Panc1 (cell line): ENCODE measurements at regions not wholly inside any gene's neighbourhood (a gene's known extent, or its start where the extent isn't known, plus 50 kb on each side); places are given as distances from the start of the nearest gene placed in this dataset.

Source experiments
- ATAC-seq: fragments of 200-7000 bp; cut with Tn5 transposase; 2 replicates; pipeline ENCODE4 v1.9.1; 2020; ENCODE audit warnings: mild to moderate bottlenecking, moderate library complexity
- BruUV-seq: library from RNA; stranded (reverse); fragments of 400-500 nt; replicated peaks from 2 replicates; lab custom pipeline; 2021; lab: Mats Ljungman, UMichigan
- CTCF ChIA-PET: fragments of 300-600 bp; sonication (Branson Sonifier 250); formaldehyde crosslinking; loops from one replicate; lab custom pipeline; 2022; ENCODE audit warnings: antibody characterized with exemption; lab: Charles Lee
- POLR2A ChIA-PET: fragments of 300-600 bp; sonication (Branson Sonifier 250); formaldehyde crosslinking; loops from one replicate; lab custom pipeline; 2022; ENCODE audit warnings: antibody characterized with exemption; lab: Charles Lee
- DNase-seq: peaks from one replicate; pipeline ENCODE4 v3.0.0-alpha.2; 2010; ENCODE audit warnings: low read depth, low spot score
- H3K27ac ChIP-seq: 2 replicates; pipeline ENCODE4 v1.5.1; 2011; ENCODE audit warnings: mild to moderate bottlenecking, low read length, inconsistent platforms
- H3K27me3 ChIP-seq: fragments of 200-500 bp; sonication (Bioruptor generic); 2 replicates; pipeline ENCODE4 v1.6.0; 2014; ENCODE audit warnings: low read length, inconsistent platforms; ENCODE audit not compliant: control insufficient read depth, insufficient read depth
- H3K36me3 ChIP-seq: fragments of 200-500 bp; sonication (Bioruptor generic); 2 replicates; pipeline ENCODE4 v1.5.1; 2014; ENCODE audit warnings: inconsistent platforms, mild to moderate bottlenecking, low read length, moderate library complexity; ENCODE audit not compliant: control insufficient read depth, insufficient read depth
- H3K4me1 ChIP-seq: 2 replicates; pipeline ENCODE4 v1.5.1; 2011; ENCODE audit warnings: inconsistent platforms, mild to moderate bottlenecking, low read length, moderate library complexity; ENCODE audit not compliant: control insufficient read depth, insufficient read depth
- H3K4me3 ChIP-seq, 2 experiments: 2 replicates each; pipeline ENCODE4 v1.5.1; 2011 to 2012; ENCODE audit warnings: low read depth in 2 of 2, low read length in 2 of 2, mild to moderate bottlenecking in 2 of 2, inconsistent platforms in 1 of 2, moderate library complexity in 1 of 2
- H3K9me3 ChIP-seq: fragments of 200-500 bp; sonication (Bioruptor generic); 2 replicates; pipeline ENCODE4 v1.5.1; 2014; ENCODE audit warnings: low read depth, mild to moderate bottlenecking, inconsistent platforms, low read length, moderate library complexity; ENCODE audit not compliant: control insufficient read depth, insufficient read depth
- POLR2AphosphoS5 ChIP-seq: IDR thresholded peaks from 2 replicates; pipeline ENCODE4 v1.6.1; 2012; ENCODE audit warnings: mild to moderate bottlenecking, low read depth, low read length, moderate library complexity
- REST ChIP-seq, 2 experiments: IDR thresholded peaks; 2 replicates each; pipeline ENCODE4 v1.6.1; 2011 to 2012; ENCODE audit warnings: low read depth in 2 of 2, control low read depth in 1 of 2, low read length in 1 of 2, mild to moderate bottlenecking in 1 of 2, moderate library complexity in 1 of 2; ENCODE audit not compliant: insufficient read depth in 1 of 2
- SIN3A ChIP-seq: IDR thresholded peaks from 2 replicates; pipeline ENCODE4 v1.6.1; 2012; ENCODE audit warnings: low read depth, mild to moderate bottlenecking, low read length, moderate library complexity, borderline replicate concordance; ENCODE audit not compliant: insufficient read depth
- TCF7L2 ChIP-seq: IDR thresholded peaks from 2 replicates; pipeline ENCODE4 v1.6.1; 2011; ENCODE audit warnings: mild to moderate bottlenecking, low read depth, low read length, inconsistent platforms
- in situ Hi-C: cut with HindIII; loops from 2 replicates; pipeline ENCODE4 v1.10.0; 2016; ENCODE audit warnings: low sequenced_read_pairs, low pct_unique_long_range_greater_than_20kb
- intact Hi-C: fragments of 100-400 bp; cut with micrococcal nuclease; formaldehyde crosslinking; loops from one replicate; pipeline ENCODE4 v1.10.0; 2022; ENCODE audit not compliant: unreplicated experiment
- TF ChIP-seq, protein P1 (sequence below): fragments of 450-650 bp; IDR thresholded peaks from 2 replicates; pipeline ENCODE4 v1.5.1; 2017; ENCODE audit warnings: mild to moderate bottlenecking

DNA sequence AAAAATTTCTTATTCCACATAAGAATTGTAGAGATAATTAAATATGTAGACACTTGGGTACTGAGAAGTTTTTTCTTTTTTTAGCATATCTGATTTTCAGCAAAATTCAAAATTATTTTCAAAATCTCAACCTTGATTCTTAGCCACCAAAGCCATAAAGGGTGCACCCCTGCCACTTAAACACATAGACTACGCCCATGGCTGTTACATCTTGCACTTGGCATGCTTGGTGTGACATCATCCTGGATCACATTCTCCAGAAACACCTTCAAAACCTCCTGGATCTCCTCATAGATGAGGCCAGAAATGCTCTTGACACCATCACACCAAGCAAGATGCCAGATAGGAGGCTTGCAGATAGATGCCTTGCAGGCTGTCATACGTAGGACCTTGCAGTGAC is 89.1 kb upstream of the KLF14 start:
- in situ Hi-C loops = no loop called here
- BruUV-seq = no TSS peak
- ChIA-PET CTCF (no interaction called here), POLR2A (no interaction called here)
- H3K27ac ChIP-seq = no peak overlapping the region
- ATAC-seq (no peak), DNase-seq (no peak)
- H3K4me3 ChIP-seq = no peak overlapping the region
- TF ChIP-seq POLR2AphosphoS5 = no peak
- TF ChIP-seq TCF7L2 = no peak
- TF ChIP-seq, protein P1, sequence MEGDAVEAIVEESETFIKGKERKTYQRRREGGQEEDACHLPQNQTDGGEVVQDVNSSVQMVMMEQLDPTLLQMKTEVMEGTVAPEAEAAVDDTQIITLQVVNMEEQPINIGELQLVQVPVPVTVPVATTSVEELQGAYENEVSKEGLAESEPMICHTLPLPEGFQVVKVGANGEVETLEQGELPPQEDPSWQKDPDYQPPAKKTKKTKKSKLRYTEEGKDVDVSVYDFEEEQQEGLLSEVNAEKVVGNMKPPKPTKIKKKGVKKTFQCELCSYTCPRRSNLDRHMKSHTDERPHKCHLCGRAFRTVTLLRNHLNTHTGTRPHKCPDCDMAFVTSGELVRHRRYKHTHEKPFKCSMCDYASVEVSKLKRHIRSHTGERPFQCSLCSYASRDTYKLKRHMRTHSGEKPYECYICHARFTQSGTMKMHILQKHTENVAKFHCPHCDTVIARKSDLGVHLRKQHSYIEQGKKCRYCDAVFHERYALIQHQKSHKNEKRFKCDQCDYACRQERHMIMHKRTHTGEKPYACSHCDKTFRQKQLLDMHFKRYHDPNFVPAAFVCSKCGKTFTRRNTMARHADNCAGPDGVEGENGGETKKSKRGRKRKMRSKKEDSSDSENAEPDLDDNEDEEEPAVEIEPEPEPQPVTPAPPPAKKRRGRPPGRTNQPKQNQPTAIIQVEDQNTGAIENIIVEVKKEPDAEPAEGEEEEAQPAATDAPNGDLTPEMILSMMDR = no peak
- no peak for TF ChIP-seq SIN3A
- no peak for TF ChIP-seq REST (IDR thresholded peaks at IDR 0.05; ENCODE audit: insufficient read depth in 1 of 2, low read depth in 2 of 2, low read length in 1 of 2)
- no peaks in the 10 kb centered on the region for H3K4me1 ChIP-seq
- H3K27me3 ChIP-seq = no peaks in the 10 kb centered on the region
- no peaks in the 10 kb centered on the region for H3K36me3 ChIP-seq
- intact Hi-C loops = no loop called here
- peaks cover 13% of the 10 kb centered on the region; the same call in 1 of the 2 replicates for H3K9me3 ChIP-seq

GRCh38 chr7:130825819-130826218 is 91.8 kb upstream of the KLF14 start:
- ChIA-PET CTCF (no interaction called here), POLR2A (no interaction called here)
- Histone ChIP-seq H3K4me3 (no peak overlapping the region), H3K36me3 (no peaks in the 10 kb centered on the region), H3K9me3 (peaks cover 14% of the 10 kb centered on the region; the same call in 1 of the 2 replicates), H3K27ac (no peak overlapping the region), H3K27me3 (no peaks in the 10 kb centered on the region), H3K4me1 (no peaks in the 10 kb centered on the region)
- no peak for DNase-seq
- no TSS peak for BruUV-seq
- ATAC-seq = no peak
- in situ Hi-C loops = no loop called here
- TF ChIP-seq REST (IDR thresholded peaks at IDR 0.05; ENCODE audit: insufficient read depth in 1 of 2, low read depth in 2 of 2, low read length in 1 of 2) (no peak), POLR2AphosphoS5 (no peak), TCF7L2 (no peak), SIN3A (no peak)
- TF ChIP-seq, protein P1 = no peak
- intact Hi-C loops = loop anchor here (2.0 kb wide), 1 partner anchor 61 kb away; no protein-coding TSS in a partner anchor
